ENCODE measurements at regions not wholly inside any gene's neighbourhood (a gene's known extent, or its start where the extent isn't known, plus 50 kb on each side); places are given as distances from the start of the nearest gene placed in this dataset.

DNA sequence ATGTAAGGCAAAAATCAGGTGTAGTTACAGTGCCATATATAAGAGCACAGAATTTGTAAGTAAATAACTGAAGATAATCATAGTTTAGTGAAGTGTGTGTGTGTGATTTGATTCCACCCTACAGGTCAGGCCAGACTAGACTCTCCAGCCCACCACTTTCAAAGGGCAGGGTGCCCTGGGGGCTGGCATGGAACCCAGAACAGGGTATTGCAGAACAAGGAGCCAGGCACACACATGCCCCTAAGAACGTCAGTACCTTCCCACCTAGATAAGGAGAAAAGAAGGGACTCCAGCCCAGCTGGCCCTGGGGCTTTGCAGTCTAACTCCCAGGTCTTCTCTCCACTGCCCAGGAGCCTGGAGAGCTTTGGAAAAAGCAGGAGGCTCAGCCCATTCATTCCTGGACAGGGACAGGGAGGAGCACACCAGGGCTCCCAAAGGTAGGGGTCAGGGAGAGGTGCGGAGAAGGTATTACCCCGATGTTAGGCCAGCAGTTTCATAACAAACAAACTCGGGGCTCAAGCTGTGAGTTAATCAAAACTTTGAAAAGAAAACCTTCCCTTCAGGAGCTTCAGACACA lies 149.7 kb upstream of the VANGL1 start:
- no peak for DNase-seq (ENCODE audit: low read depth in 2 of 2)

DNA sequence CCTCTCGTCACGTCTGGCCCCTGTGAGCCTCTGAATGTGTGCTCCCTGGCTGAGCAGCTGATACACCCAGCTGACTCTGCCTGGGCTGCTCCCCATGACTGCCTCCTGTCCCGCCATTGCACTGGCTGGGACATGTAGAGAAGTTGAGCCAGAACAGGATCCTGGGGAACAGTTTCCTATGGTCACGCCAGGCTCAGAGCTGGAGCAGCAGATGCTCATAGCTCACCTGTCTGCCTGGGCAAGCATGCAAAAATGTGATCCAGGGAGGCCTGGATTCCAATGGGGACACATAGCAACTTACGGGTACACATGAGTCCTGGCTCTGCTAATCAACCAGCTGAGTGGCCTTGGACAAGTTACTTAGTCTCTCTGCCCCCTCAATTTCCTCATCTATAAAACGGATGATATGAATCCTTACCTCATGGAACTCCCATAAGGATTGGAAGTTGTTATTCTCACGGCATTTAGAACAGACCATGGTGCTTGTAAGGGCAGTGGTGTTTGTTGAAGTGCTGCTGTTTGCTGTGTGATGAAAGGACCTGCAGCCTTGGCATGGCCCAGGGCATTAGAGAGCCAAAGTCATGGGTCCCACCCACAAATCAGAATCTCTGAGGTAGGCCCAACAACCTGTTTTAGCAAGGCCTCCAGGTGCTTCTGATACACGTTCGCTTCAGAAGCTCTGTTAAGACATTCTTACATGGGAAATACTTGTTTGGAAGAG lies 150.3 kb upstream of the VANGL1 start:
- no peak for DNase-seq (ENCODE audit: low read depth in 2 of 2)

DNA sequence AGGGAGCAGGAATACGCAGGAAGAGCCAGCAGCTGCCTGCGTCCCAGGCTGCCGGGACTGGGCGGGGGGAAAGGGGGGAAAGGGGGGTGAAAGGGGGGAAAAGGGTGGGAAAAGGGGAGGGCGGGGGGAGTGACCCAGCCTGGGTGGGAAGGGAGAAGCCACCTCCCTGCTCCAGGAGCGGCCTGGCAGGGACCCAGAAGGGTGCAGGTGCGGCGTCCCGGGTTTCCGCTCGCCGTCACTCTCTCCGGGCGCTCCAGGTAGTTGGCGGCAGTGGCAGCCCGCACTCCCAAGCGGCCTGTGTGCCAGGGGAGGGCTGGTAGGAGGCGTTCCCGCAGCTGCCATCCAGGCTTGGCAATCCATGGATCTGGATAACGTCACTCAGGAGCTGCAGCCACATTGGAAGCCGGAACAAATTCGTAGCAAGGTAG lies 141.0 kb upstream of the NGF start:
- DNase-seq (ENCODE audit: low read depth in 2 of 2), result no peak

DNA sequence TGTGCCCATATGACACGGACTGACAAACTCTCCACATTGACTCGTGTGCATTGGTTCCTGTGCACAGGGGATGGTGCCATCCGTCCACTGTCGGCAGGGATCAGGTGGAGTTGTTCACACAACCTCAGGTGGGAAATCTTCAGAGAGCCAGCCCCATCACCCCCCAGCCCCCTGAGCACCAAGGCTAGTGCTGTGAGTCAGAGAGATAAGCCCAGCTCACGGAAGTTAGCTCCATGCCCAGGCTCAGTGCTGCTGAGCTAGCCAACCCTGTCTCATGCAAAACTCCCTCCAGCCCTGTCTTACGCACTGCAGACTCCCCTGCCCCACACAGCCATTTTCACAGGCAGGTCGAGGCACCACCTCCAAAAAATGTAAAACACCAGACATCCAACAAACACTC lies 139.0 kb upstream of the NGF start:
- DNase-seq (ENCODE audit: low read depth in 2 of 2), result no peak

DNA sequence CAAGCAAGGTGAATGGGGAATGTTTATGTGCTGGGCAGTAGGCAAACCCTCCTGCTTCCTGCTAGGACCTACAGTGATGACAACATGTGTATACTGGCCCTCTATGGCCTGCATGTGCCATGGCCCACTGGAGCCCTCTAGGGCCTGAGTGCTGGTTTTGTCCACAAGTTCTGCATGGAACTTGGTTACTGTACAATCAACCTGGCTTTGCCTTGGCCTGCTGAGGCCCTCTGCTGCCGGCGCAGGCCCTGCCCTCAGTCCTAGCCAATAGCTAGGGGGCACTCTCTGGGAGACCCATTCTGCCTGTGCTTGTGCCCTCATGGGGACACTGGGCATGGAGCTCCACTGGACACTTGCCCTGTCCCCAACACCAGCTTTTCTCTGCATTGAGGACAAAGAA lies 138.6 kb upstream of the NGF start:
- peak in 1 of 2 donors; percentile 5 for DNase-seq (ENCODE audit: low read depth in 2 of 2)

DNA sequence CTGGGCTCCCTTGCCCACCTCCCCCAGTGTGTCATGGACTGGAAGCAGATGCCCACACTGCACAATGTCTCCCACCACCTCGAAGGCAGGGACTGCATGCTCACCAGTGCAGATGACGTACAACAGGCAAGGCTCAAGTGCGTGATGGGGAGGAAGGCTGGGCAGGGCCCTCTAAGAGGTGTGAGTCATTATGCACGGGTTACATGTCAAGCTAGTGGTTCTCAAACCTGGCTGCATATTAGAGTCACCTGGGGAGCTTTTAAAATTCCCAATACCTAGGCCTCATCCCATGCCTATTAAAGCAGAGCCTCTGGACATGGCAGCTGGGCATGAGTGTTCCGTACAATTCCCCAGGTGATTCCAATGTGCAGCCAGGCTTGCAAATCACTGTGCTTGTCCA lies 137.9 kb upstream of the NGF start:
- DNase-seq (ENCODE audit: low read depth in 2 of 2), result no peak

DNA sequence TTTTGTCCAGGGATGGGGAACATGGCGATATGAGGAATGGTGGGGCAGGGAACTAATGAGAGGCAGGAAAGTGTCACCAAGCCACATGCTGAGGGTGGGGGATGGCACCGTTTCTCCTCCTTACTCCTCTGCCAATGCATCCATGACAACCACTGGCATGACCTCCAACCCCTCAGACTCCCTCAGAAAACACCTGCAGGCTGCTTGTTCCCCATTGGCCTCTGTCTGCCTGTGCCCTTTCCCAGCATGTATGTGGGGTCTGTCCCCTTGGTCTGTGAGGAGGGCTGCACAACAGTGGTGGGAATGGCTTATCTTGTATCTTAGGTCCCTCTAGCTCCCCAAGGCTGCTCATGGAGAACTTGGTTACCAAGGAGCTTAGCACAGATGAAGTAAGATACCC lies 137.2 kb upstream of the NGF start:
- DNase-seq (ENCODE audit: low read depth in 2 of 2), result no peak

DNA sequence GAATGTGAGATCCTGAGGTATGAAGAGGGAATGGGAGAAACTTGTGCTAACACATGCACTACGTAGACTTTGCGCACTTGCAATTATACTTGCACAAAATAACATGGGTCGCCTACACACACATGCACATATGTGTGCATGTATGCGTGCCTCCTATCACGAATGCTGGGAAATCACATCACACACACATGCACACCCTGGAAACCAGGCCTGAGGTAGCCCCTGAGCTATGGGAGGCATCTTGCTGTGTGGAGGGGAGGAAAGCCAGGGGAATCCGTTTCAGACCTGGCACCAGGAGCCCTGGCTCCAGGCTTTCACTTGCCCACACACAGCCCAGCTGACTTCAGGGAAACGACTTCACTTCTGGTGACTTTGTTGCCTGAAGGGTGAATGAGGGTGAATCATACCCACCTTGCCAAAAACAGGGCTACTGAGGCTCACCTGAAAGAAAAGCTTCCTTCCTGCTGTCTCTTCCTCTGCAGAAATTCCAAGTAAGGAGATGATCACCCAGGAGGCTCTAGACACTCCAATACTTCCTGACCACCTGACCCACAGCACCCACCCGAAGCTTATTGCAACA lies 136.0 kb upstream of the NGF start:
- no peak for DNase-seq (ENCODE audit: low read depth in 2 of 2)

DNA sequence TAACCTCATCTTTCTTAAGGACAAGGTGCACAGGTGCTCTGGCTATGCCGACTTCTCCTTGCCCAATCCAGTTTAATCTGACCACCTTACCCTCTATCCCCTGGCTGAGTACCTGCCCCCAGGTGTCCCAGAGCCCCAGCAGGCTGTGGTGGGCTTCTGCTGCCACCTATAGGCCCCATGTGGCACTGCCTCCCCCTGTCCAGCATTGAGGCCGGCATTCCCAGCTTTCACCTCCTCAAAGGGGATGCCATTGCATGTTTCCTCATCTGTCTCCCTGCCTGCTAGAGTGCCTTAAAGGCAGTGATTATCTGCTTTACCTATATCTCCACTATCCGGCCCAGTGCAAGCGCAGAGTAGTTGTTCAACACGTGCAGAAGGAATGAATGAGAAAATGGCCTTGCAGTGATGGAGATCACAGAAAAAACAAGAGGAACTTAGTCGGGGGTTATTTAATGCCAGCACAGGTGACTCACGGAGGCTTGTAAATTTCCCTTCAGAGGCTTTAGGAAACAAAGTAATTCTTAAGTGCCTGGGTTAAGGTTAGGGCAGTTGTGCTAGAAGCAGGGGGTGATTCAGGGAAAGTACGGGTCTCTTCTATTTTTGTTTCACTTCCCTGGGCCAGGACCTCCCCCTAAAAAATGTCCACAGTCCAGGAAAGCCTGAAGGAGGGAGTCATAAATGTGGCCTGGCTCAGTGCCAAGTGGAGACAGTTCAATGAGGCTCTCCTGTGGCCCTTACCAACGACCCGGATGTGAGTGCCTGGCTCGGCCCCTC lies 131.8 kb upstream of the NGF start:
- peak in 1 of 2 donors; percentile 42 for DNase-seq (ENCODE audit: low read depth in 2 of 2)

DNA sequence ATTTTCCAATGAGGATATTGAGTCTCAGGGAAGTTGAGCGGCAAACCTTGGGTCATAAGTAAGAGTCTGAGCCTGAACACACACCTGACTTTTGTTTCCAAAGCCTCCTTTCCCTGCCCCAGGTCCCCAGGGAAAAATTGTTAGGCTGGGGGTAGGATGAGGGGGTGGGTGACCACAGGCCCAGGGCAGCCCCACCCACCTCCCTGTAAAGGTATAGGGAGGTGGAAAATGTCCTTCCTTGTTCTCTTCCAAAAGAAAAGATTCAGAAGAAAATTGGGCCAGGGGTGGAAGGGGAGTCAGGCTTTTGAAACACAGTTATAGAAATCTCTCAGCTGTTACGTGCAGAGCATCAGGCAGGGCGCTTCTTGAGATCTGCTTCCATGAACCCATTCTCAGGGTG lies 129.7 kb upstream of the NGF start:
- DNase-seq (ENCODE audit: low read depth in 2 of 2), result no peak

DNA sequence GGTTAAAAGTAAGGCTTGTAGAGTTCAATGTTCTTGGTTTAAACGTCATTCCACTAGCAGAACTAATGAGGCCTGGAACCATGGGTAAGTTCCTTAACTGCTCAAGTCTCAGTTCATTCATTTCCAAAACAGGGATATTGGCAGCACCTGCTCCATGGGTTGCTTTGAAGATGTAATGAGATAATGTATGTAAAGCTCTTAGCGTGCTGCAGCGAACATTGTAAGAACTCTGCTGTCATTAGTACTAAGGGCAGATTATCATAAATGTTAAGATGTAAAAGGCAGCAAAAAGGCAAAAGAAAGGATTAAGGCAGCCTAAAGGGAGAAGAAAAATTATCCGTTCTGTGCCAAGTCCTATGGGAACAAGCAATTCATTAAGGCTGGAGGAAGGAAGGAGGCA lies 129.1 kb upstream of the NGF start:
- no peak for DNase-seq (ENCODE audit: low read depth in 2 of 2)

DNA sequence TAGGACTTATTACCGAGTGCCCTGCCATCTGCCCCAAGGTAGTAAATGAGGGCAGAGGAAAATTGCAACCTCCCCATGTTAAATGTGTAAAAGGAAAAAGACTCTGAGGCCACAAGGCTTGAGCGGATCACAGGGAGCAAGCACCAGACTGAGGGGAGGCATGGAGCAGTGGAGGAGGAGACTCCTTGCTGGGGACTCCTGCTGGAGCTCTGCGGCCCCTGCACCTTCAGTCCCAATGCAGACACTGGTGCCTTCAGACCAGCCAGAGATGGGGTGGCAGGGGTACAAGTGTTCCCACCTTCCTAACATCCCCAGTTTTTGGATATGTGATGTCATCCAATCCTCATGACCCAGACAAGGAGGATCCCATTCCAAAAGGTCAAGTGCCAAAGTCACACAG lies 128.4 kb upstream of the NGF start:
- peak in 1 of 2 donors; percentile 7 for DNase-seq (ENCODE audit: low read depth in 2 of 2)

DNA sequence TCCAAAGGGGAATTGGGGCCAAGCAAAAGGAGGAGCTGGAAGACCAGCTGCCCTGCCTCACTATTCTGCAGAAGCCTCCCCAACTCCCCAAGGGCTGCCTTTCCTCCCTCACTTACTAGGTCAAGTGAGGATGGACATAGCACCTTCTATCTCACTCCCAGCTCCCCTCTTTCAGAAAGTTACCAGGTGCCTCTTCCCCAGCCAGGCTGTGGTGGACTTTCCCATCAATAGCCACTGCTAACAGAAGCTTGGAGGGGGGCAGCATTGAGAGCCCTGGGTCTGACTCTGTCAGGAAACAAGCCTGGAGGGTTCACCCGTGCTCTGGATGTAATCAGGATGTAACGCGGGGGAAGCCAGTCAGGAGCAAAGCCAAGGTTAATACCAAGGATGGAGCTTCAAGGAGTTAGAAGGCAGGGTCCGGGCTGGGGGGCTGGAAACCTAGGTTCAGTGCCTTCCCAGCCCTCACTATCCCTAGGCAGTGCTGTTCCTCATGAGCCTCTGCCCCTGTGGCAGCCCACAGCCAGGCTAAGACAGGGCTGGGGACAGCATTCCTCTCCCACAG lies 127.8 kb upstream of the NGF start:
- peak in 1 of 2 donors; percentile 10 for DNase-seq (ENCODE audit: low read depth in 2 of 2)

DNA sequence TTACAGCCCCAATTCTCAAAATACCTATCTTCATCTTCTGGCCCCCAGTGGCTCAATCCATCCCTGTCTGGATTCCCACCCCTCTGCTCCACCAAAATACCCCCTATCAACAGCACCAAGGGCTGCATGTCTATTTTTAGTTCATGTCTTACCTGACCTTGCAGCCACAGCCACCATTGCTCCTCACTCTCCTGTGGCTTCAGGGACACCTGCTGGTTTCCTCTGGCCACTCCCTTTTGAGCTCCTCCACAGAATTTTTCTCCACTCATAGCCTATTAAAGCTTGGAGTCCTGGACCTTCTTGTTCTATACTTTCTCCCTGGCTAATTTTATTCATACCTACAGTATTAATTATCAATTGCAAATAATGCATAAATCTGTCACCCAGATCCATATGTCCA lies 125.3 kb upstream of the NGF start:
- no peak for DNase-seq (ENCODE audit: low read depth in 2 of 2)

DNA sequence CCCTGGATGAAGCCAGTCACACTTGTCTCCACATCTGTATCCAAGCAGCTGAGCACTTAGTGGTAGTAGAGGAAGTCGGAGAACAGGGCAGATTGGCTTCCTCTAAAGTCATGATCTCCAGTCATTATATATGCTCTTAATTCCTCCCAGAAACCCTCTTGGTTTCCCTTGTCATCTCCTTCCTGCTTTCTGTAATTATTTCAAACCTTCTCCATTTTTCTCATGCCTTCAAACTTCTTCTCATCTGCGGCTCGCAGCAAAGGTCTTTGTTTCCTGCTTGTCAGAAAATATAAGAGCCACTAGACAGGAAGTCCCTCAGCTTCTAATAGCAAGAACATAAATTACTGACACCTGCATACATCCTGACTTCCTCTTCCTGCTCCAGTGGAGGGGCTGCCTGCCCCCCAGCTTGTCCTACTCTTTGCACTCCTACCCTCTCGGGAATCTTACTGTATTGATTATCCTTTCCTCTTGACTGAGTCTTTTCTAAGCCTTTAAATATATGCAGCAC lies 124.6 kb upstream of the NGF start:
- DNase-seq (ENCODE audit: low read depth in 2 of 2), result no peak

DNA sequence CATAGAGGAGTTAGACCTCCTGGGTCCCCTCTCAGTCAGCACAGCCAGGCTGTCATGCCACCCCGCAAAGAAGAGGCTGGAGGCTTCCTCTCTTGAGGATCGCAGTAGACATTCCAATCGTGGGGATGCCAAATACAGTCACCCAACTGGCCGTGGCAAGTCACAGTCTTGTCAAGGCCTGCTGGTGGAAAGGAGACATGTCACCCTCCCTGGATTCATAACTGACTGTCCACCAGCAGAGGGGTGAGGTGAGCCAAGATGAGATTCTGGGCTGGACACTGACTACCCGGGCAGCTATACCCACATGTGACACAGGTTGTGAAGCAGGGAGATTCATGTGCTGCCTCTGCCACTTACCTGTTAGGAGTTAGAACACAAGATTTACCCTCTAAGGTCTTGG lies 123.5 kb upstream of the NGF start:
- DNase-seq (ENCODE audit: low read depth in 2 of 2), result no peak

DNA sequence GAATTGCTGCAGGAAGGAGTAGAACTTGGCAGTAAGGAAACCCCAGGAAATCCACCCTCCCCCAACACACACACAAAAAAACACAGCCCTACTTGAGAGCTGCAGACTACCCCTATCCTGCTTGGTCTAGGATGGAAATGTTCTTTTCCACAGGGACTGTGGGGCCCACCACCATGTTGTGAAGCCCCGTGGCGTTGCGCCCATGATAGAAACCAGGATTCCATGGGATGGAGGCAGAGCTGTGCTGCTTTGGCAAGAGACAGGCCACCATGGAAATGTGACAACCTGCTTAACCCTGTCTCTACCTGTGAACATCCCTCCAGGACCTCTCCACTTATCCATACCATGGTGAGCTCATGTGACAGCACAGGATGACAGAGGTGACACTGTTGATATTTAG lies 121.1 kb upstream of the NGF start:
- no peak for DNase-seq (ENCODE audit: low read depth in 2 of 2)

DNA sequence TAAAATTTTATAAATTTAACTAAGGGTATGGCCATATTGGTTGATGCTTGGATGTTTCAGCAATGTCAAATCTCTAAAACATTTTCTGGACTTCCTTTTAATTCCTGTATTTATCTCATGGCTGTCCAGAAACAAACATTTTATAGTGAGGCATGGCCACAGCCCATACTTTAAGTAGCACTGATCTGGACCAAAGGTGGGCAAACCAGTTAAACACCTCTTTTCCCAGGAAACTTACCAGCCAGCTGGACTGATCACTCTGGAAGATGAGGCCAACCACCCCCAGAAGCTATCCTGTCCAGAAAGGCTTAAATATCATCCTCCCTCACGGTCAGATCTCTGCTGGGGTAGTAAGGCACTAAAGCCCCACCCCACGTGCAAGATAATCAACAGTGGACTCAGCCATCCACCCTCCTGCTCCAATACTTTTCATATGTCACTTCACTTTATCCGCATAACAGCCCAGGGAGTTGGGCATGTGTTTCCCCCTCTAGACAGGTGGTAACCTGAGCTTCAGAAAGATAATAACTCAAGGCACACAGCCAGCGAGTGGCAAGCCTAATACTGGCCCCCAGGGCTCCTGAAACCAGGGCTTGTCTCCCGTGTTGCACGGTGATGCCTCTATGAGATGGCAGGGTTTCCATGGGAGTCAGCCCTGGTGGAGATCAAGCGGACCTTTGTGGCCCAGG lies 120.5 kb upstream of the NGF start:
- no peak for DNase-seq (ENCODE audit: low read depth in 2 of 2)

DNA sequence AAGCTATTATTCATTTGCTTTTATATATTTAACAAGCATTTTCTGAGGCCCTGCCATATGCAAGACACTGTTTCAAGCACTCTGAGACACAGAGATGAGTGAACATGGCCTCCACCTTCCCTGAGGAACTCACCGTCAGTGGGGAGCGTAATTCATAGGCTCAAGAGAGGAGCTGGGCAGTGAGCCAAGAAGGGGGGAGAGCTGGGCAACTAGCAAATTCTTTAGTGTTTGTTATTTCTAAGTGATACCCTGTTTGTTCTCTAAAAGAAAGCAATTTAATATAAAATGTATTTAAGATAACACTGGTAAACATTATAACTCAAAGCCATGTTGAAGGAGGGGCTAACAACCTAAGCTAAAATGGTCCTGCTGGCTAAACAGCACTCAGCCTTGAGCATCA lies 119.2 kb upstream of the NGF start:
- DNase-seq (ENCODE audit: low read depth in 2 of 2), result peak in 1 of 2 donors; percentile 11

DNA sequence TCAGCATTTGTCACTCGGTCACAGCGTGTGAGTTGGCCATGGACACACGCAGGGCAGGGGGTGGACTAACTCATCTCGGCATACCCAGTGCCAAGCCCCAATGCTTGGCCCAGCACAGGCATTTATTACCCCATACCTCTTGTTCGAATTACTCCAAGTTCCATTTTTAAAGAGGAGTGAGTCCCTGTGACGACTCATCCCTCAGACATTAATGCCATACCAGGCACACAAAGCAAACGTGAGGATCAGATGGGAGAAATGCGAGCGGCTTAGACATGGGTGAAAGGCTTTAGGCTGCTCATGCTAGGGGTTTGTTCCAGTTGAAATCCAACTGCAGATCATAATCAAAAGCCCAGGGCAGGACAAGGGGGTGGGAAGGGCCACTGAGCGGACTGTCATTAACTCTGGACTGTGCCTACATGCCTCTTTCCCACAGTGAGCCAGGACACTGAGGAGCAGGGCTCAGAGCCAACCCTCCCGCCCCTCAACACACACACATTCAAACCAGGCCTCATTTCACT lies 118.5 kb upstream of the NGF start:
- no peak for DNase-seq (ENCODE audit: low read depth in 2 of 2)

DNA sequence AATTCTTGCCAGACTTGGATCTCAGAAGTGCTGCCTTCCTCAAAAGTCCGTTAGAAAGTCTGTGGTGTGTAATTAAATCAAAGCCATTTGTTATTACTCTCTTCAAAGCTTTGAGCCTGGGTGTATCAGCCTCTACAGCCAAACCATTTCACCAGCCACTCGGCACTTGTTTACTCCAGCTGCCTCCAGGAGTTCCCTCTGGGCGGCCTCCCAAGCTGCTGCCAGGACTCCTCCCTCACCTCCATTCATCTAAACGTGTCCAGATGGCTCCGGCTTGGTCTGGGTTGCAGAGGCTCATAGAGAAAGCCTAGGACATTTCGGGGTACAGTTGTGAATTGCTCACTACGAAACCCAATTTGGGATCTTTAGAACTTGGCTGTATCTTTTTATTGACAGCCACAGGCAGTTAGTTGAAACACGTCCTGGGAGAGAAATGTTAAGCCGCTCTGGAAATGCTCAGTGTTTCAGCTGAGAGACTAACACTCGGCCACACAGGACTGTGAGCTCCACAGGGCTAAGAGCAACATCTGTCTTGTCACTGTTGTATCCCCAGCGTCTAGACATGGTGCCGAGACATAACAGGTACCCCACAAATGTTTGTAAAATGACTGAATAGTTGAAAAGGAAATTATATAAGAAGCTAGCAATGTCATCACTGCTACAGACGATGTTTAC lies 116.9 kb upstream of the NGF start:
- no peak for DNase-seq (ENCODE audit: low read depth in 2 of 2)

Data from dermis microvascular lymphatic vessel endothelial cell (primary cell).